ENCODE measurements at regions not wholly inside any gene's neighbourhood (a gene's known extent, or its start where the extent isn't known, plus 50 kb on each side); places are given as distances from the start of the nearest gene placed in this dataset.

GRCh38 chr1:229028987-229029878 is 241.7 kb upstream of the RAB4A start:
- no peak for TF ChIP-seq CTCF (IDR thresholded peaks at IDR 0.05)
- TF ChIP-seq EP300 (IDR thresholded peaks at IDR 0.05), result no peak
- no peak for TF ChIP-seq POLR2A (IDR thresholded peaks at IDR 0.05)

All from ovary (tissue), 3 donors.